PC-9 (cell line): ENCODE measurements at regions not wholly inside any gene's neighbourhood (a gene's known extent, or its start where the extent isn't known, plus 50 kb on each side); places are given as distances from the start of the nearest gene placed in this dataset.

Experiments used
- BruUV-seq: library from RNA; stranded (reverse); fragments of 400-500 nt; replicated peaks from 2 replicates; lab custom pipeline; 2021; lab: Mats Ljungman, UMichigan
- CTCF ChIA-PET: fragments of 300-600 bp; sonication (Branson Sonifier 250); formaldehyde crosslinking; loops from one replicate; lab custom pipeline; 2022; ENCODE audit warnings: antibody characterized with exemption; lab: Charles Lee
- POLR2A ChIA-PET: fragments of 300-600 bp; sonication (Branson Sonifier 250); formaldehyde crosslinking; loops from one replicate; lab custom pipeline; 2022; ENCODE audit warnings: antibody characterized with exemption; ENCODE audit not compliant: unreplicated experiment; lab: Charles Lee
- DNase-seq, 2 experiments: peaks; one replicate each; pipeline versions ENCODE4 v3.0.0 to v3.0.0-alpha.2; 2015 to 2022; ENCODE audit warnings: mixed read lengths in 1 of 2
- H2AFZ ChIP-seq: fragments of 200-600 bp; sonication (generic); 2 replicates; pipeline ENCODE4 v1.8.1; 2017; ENCODE audit warnings: antibody characterized with exemption
- H3F3A ChIP-seq: fragments of 200-600 bp; sonication (generic); 2 replicates; pipeline ENCODE4 v1.8.1; 2017; ENCODE audit warnings: antibody characterized with exemption, mild to moderate bottlenecking, low read depth; ENCODE audit not compliant: insufficient read depth
- H3K27ac ChIP-seq: fragments of 200-600 bp; sonication (generic); 2 replicates; pipeline ENCODE4 v1.6.1; 2016; ENCODE audit warnings: mixed run types
- H3K27me3 ChIP-seq: fragments of 200-600 bp; sonication (generic); 2 replicates; pipeline ENCODE4 v1.6.1; 2016; ENCODE audit warnings: low read depth, mixed run types; ENCODE audit not compliant: insufficient read depth
- H3K36me3 ChIP-seq: fragments of 200-600 bp; sonication (generic); 2 replicates; pipeline ENCODE4 v1.6.1; 2016; ENCODE audit warnings: low read depth, mixed run types
- H3K4me1 ChIP-seq: fragments of 200-600 bp; sonication (generic); replicated peaks from 2 replicates; pipeline ENCODE4 v1.6.1; 2016; ENCODE audit warnings: mixed run types; ENCODE audit not compliant: insufficient read depth
- H3K4me2 ChIP-seq: fragments of 200-600 bp; sonication (generic); 2 replicates; pipeline ENCODE4 v1.6.1; 2017; ENCODE audit warnings: mixed run types
- H3K4me3 ChIP-seq: fragments of 200-600 bp; sonication (generic); 2 replicates; pipeline ENCODE4 v1.6.1; 2016; ENCODE audit warnings: mixed run types
- H3K79me2 ChIP-seq: fragments of 200-600 bp; sonication (generic); 2 replicates; pipeline ENCODE4 v1.6.1; 2017; ENCODE audit warnings: low read depth, mixed run types
- H3K9me2 ChIP-seq: fragments of 200-600 bp; sonication (generic); 2 replicates; pipeline ENCODE4 v1.8.1; 2017; ENCODE audit warnings: mild to moderate bottlenecking; ENCODE audit not compliant: insufficient read depth
- H3K9me3 ChIP-seq: fragments of 200-600 bp; sonication (generic); 2 replicates; pipeline ENCODE4 v1.8.1; 2016; ENCODE audit warnings: low read depth; ENCODE audit not compliant: insufficient read depth
- H4K20me1 ChIP-seq: fragments of 200-600 bp; sonication (generic); 2 replicates; pipeline ENCODE4 v1.8.1; 2017; ENCODE audit not compliant: insufficient read depth
- CTCF ChIP-seq: fragments of 200-600 bp; sonication (generic); conservative IDR thresholded peaks from 2 replicates; pipeline ENCODE4 v1.6.1; 2017; ENCODE audit warnings: mixed run types, antibody characterized with exemption, mild to moderate bottlenecking, moderate library complexity
- EZH2 ChIP-seq: fragments of 200-600 bp; sonication (generic); IDR thresholded peaks from 2 replicates; pipeline ENCODE4 v1.8.0; 2017; ENCODE audit warnings: antibody characterized with exemption, low read depth
- intact Hi-C: fragments of 100-400 bp; cut with micrococcal nuclease; formaldehyde crosslinking; loops from one replicate; pipeline ENCODE4 v1.10.0; 2022; ENCODE audit not compliant: unreplicated experiment

- Histone ChIP-seq H3K9me2 (no peaks in the 10 kb centered on the region), H3K27ac (no peak overlapping the region), H3F3A (no peaks in the 10 kb centered on the region), H3K4me3 (no peak overlapping the region), H3K79me2 (no peaks in the 10 kb centered on the region), H3K4me1 (no peaks in the 10 kb centered on the region), H3K36me3 (no peaks in the 10 kb centered on the region), H2AFZ (no peak overlapping the region), H3K27me3 (no peaks in the 10 kb centered on the region), H3K9me3 (no peaks in the 10 kb centered on the region), H4K20me1 (no peaks in the 10 kb centered on the region), H3K4me2 (no peak overlapping the region)
- intact Hi-C loops = no loop called here
- POLR2A ChIA-PET = no interaction called here
- TF ChIP-seq CTCF (no peak), EZH2 (no peak)
- CTCF ChIA-PET = no interaction called here
- no TSS peak for BruUV-seq
- no peak for DNase-seq
Measured at GRCh38 chr9:99513441-99514112, 291.5 kb downstream of the SEC61B start.

GRCh38 chr9:99515093-99515492 is 293.0 kb downstream of the SEC61B start:
- H4K20me1 ChIP-seq = no peaks in the 10 kb centered on the region
- no peak overlapping the region for H3K27ac ChIP-seq
- BruUV-seq = no TSS peak
- H3K27me3 ChIP-seq = no peaks in the 10 kb centered on the region
- no peaks in the 10 kb centered on the region for H3K79me2 ChIP-seq
- ChIA-PET CTCF (no interaction called here), POLR2A (no interaction called here)
- no peaks in the 10 kb centered on the region for H3K4me1 ChIP-seq
- no peak for DNase-seq
- no peaks in the 10 kb centered on the region for H3K36me3 ChIP-seq
- no peak overlapping the region for H3K4me2 ChIP-seq
- H3K9me3 ChIP-seq = no peaks in the 10 kb centered on the region
- H3K4me3 ChIP-seq = no peak overlapping the region
- no peaks in the 10 kb centered on the region for H3K9me2 ChIP-seq
- no peaks in the 10 kb centered on the region for H3F3A ChIP-seq
- no peak overlapping the region for H2AFZ ChIP-seq
- TF ChIP-seq CTCF = no peak
- intact Hi-C loops = no loop called here

- Histone ChIP-seq H3K4me3 (no peak overlapping the region), H4K20me1 (no peaks in the 10 kb centered on the region), H3K9me2 (no peaks in the 10 kb centered on the region), H3F3A (no peaks in the 10 kb centered on the region), H3K27me3 (no peaks in the 10 kb centered on the region), H3K9me3 (no peaks in the 10 kb centered on the region), H2AFZ (no peak overlapping the region), H3K27ac (no peak overlapping the region), H3K79me2 (no peaks in the 10 kb centered on the region), H3K36me3 (no peaks in the 10 kb centered on the region), H3K4me1 (no peaks in the 10 kb centered on the region), H3K4me2 (no peak overlapping the region)
- TF ChIP-seq CTCF = no peak
- TF ChIP-seq EZH2 = no peak
- ChIA-PET POLR2A (no interaction called here), CTCF (interaction anchor here (0.7 kb wide), 1 partner anchor 51 kb away, joined by 3 read pairs; no protein-coding TSS in a partner anchor)
- BruUV-seq = no TSS peak
- DNase-seq = no peak
- intact Hi-C loops = no loop called here
Measured at GRCh38 chr9:99515895-99516656, 294.0 kb downstream of the SEC61B start.
